Activated T-cell treated with anti-CD3 and anti-CD28 coated beads, Interleukin-2, amount 50 U/mL, for 1 hour (primary cell): ENCODE measurements at regions not wholly inside any gene's neighbourhood (a gene's known extent, or its start where the extent isn't known, plus 50 kb on each side); places are given as distances from the start of the nearest gene placed in this dataset.
A peak's percentile ranks its signal among the peaks of the same experiment; 100 is the strongest.

Source experiments
- DNase-seq: peaks from one replicate; pipeline ENCODE4 v3.0.0-alpha.2; 2020

- DNase-seq: no peak
Measured at GRCh38 chr19:23855676-23856075, 59.0 kb upstream of the ZNF726 start.

GRCh38 chr19:23851966-23852365 lies 62.7 kb upstream of the ZNF726 start:
- DNase-seq: no peak

DNA sequence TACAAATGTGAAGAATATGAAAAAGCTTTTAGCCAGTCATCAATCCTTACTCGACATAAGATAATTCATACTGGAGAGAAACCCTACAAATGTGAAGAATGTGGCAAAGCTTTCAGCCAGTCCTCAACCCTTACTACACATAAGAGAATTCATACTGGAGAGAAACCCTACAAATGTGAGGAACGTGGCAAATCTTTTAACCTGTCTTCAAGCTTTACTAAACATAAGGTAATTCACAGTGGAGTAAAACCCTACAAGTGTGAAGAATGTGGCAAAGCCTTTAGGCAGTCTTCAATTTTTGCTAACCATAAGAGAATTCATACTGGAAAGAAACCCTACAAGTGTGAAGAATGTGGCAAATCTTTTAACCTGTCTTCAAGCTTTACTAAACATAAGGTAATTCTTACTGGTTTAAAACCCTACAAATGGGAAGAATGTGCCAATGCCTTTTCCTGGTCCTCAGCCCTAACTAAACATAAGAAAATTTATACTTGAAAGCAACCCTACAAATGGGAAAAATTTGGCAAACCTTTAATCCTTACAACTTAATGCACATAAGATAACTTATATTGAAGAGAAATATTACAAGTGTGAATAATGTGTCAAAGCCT lies 74.1 kb upstream of the ZNF681 start:
- no peak for DNase-seq

DNA sequence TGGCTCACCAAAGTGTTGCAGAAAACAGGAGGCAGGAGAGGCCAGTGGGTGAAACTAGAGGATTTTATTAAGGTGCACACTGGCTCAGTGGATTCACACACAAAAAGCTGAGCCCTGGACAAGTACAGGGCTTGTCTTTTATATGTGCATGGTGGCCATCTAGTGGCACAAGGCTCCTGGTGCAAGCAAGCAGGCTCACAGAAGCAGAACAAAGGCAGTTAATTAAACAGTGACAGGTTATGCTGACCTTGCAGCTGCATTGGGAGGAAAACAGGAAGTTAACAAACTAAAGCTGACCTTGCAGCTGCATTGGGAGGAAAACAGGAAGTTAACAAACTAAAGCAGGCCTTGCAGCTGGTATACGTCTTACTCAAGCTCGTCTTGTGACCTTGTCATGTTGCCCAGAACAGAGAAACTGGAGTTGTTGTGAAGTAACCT lies 65.3 kb upstream of the ZNF681 start:
- no peak for DNase-seq

DNA sequence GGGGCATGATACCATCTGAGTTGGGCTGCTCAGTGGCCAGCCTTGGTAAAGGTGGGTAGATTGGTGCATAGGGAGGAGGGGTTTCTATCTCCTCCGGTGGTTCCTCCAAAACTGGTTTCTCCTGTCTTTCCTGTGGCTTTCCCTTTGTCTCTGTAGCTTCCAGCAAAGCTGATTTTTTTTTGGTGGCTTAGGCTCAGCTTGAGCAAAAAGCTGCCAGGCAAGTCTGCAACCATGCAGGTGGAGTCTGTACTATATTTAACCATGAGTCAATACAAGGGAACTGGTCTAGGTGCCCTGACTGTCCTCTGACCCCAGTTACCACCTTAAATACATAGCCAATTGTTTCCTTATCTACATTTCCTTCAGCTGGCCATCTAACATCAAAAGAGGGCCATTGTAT lies 64.0 kb upstream of the ZNF681 start:
- DNase-seq: no peak

DNA sequence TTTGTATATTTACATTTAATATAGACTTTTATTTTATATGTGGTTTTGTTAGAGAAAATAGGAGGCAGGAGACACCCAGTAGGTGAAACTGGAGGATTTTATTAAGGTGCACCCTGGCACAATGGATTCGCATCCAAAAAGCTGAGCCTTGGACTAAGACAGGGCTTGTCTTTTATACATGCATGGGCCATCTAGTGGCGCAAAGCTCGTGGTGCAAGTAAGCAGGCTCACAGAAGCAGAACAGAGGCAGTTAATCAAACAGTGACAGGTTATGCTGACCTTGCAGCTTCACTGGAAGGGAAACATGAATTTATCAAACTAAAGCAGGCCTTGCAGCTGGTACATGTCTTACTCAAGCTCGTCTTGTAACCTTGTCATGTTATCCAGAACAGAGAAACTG lies 58.8 kb upstream of the ZNF681 start:
- peak; percentile 40 for DNase-seq

DNA sequence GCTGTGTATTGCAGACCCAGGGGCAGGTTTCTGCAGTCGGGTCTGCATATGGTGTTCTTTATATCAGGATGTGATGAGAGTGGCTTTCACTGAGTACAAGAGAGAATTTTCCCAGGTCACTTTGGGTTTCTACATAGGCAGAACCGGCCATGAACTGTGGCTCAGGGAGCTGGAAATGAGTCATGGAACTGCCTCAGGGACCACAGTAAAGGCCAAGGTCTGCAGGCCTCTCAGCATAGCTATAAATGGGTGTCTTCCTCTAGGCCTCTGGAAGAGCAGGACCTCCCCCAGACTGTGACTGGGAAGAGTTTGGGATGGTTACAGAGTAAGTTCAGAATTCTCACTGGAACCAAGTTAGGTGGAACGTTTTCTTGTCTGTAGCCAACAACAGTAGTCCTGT lies 51.8 kb upstream of the ZNF681 start:
- no peak for DNase-seq
